ENCODE measurements at regions not wholly inside any gene's neighbourhood (a gene's known extent, or its start where the extent isn't known, plus 50 kb on each side); places are given as distances from the start of the nearest gene placed in this dataset.

GRCh38 chr21:19621837-19622496 is 1218.4 kb upstream of the TMPRSS15 start:
- TF ChIP-seq EP300 (IDR thresholded peaks at IDR 0.05) = no peak
- no peak for TF ChIP-seq POLR2A (IDR thresholded peaks at IDR 0.05)
- no peak for TF ChIP-seq CTCF (IDR thresholded peaks at IDR 0.05)
- no peak for TF ChIP-seq POLR2AphosphoS5 (IDR thresholded peaks at IDR 0.05)
